GM10266 (cell line): ENCODE measurements at regions not wholly inside any gene's neighbourhood (a gene's known extent, or its start where the extent isn't known, plus 50 kb on each side); places are given as distances from the start of the nearest gene placed in this dataset.
"Not testable (repeated sequence)": the region's sequence is repeated elsewhere in the genome, so short reads cannot be mapped to it uniquely, and the experiment has no call there.

Experiments
- DNase-seq: peaks from one replicate; pipeline ENCODE4 v3.0.0; 2012; ENCODE audit errors: extremely low spot score
- CTCF ChIP-seq: IDR thresholded peaks from 2 replicates; pipeline ENCODE4 v1.5.1; 2012; ENCODE audit warnings: mild to moderate bottlenecking, low read depth; ENCODE audit not compliant: control insufficient read depth, insufficient read depth; ENCODE audit errors: missing control alignments

- no peak for TF ChIP-seq CTCF
- no peak for DNase-seq
Measured at GRCh38 chr10:123356799-123357198, 202.6 kb downstream of the BUB3 start.

GRCh38 chr10:123357421-123357930 lies 203.3 kb downstream of the BUB3 start:
- no peak for DNase-seq
- no peak for TF ChIP-seq CTCF

GRCh38 chr10:123359539-123359938 lies 205.3 kb downstream of the BUB3 start:
- DNase-seq: no peak
- no peak for TF ChIP-seq CTCF

GRCh38 chr10:123361832-123362231 lies 207.6 kb downstream of the BUB3 start:
- TF ChIP-seq CTCF: no peak
- no peak for DNase-seq

- no peak for DNase-seq
- no peak for TF ChIP-seq CTCF
Measured at GRCh38 chr10:123367195-123367594, 213.0 kb downstream of the BUB3 start.

- not testable (repeated sequence) for DNase-seq
Measured at GRCh38 chr10:123371626-123372025, 217.4 kb downstream of the BUB3 start.

- no peak for TF ChIP-seq CTCF
- no peak for DNase-seq
Measured at GRCh38 chr10:123373591-123373990, 219.4 kb downstream of the BUB3 start.

- TF ChIP-seq CTCF: no peak
- DNase-seq: no peak
Measured at GRCh38 chr10:123375097-123375496, 220.9 kb downstream of the BUB3 start.
